Skeletal muscle tissue (tissue), 3 donors: ENCODE measurements at regions not wholly inside any gene's neighbourhood (a gene's known extent, or its start where the extent isn't known, plus 50 kb on each side); places are given as distances from the start of the nearest gene placed in this dataset.

Experiments used
- H3K27ac ChIP-seq: one replicate; pipeline ENCODE4 v1.7.0; 2013; ENCODE audit warnings: mild to moderate bottlenecking, low read depth, low read length, inconsistent platforms
- H3K27me3 ChIP-seq, 3 donors: one replicate each; pipeline ENCODE4 v1.7.0; 2013; ENCODE audit warnings: low read length in 3 of 3; ENCODE audit not compliant: control insufficient read depth in 3 of 3, insufficient read depth in 3 of 3
- H3K36me3 ChIP-seq, 3 donors: one replicate each; pipeline ENCODE4 v1.7.0; 2013; ENCODE audit warnings: low read length in 3 of 3; ENCODE audit not compliant: control insufficient read depth in 3 of 3, insufficient read depth in 3 of 3
- H3K4me1 ChIP-seq, 3 donors: one replicate each; pipeline ENCODE4 v1.7.0; 2013; ENCODE audit warnings: low read length in 3 of 3, mild to moderate bottlenecking in 3 of 3; ENCODE audit not compliant: control insufficient read depth in 3 of 3, insufficient read depth in 3 of 3
- H3K4me3 ChIP-seq, 3 donors: one replicate each; pipeline ENCODE4 v1.7.0; 2013; ENCODE audit warnings: low read length in 3 of 3
- H3K9ac ChIP-seq, 3 donors: one replicate each; pipeline ENCODE4 v1.7.0; 2013; ENCODE audit warnings: low read length in 3 of 3, mild to moderate bottlenecking in 3 of 3, moderate library complexity in 2 of 3, low read depth in 1 of 3
- H3K9me3 ChIP-seq, 3 donors: one replicate each; pipeline ENCODE4 v1.7.0; 2013; ENCODE audit warnings: low read length in 3 of 3; ENCODE audit not compliant: control insufficient read depth in 3 of 3
- donor health status: Osteomylitis.

GRCh38 chr18:2083691-2084090 is 487.6 kb downstream of the METTL4 start:
- Histone ChIP-seq H3K27me3 (no peaks in the 10 kb centered on the region), H3K9ac (no peak overlapping the region), H3K4me1 (no peaks in the 10 kb centered on the region), H3K27ac (no peak overlapping the region), H3K36me3 (no peaks in the 10 kb centered on the region), H3K9me3 (no peaks in the 10 kb centered on the region), H3K4me3 (no peak overlapping the region)

- H3K9ac ChIP-seq, result no peak overlapping the region
- H3K27ac ChIP-seq, result no peak overlapping the region
- H3K4me3 ChIP-seq, result no peak overlapping the region
These were observed 484.9 kb downstream of the METTL4 start for GRCh38 chr18:2086439-2086838.

GRCh38 chr18:2087877-2088673 is 483.2 kb downstream of the METTL4 start:
- no peak overlapping the region for H3K27ac ChIP-seq
- no peaks in the 10 kb centered on the region for H3K36me3 ChIP-seq
- H3K4me3 ChIP-seq, result no peak overlapping the region
- H3K27me3 ChIP-seq, result no peaks in the 10 kb centered on the region
- no peaks in the 10 kb centered on the region for H3K9me3 ChIP-seq
- H3K9ac ChIP-seq, result no peak overlapping the region
- H3K4me1 ChIP-seq, result no peaks in the 10 kb centered on the region

More at GRCh38 chr18:2086439-2086838, 484.9 kb downstream of the METTL4 start:
- H3K36me3 ChIP-seq, result no peaks in the 10 kb centered on the region
- H3K27me3 ChIP-seq, result no peaks in the 10 kb centered on the region
- H3K9me3 ChIP-seq, result no peaks in the 10 kb centered on the region
- no peaks in the 10 kb centered on the region for H3K4me1 ChIP-seq

- H3K27me3 ChIP-seq, result no peaks in the 10 kb centered on the region
These were observed 481.9 kb downstream of the METTL4 start for GRCh38 chr18:2089396-2089795.

GRCh38 chr18:2091937-2092336 is 479.4 kb downstream of the METTL4 start:
- Histone ChIP-seq H3K4me3 (no peak overlapping the region), H3K27me3 (no peaks in the 10 kb centered on the region), H3K9ac (no peak overlapping the region), H3K27ac (no peak overlapping the region), H3K4me1 (no peaks in the 10 kb centered on the region), H3K9me3 (no peaks in the 10 kb centered on the region), H3K36me3 (no peaks in the 10 kb centered on the region)

More at GRCh38 chr18:2089396-2089795, 481.9 kb downstream of the METTL4 start:
- H3K9ac ChIP-seq, result no peak overlapping the region
- H3K4me1 ChIP-seq, result no peaks in the 10 kb centered on the region
- no peak overlapping the region for H3K27ac ChIP-seq
- H3K36me3 ChIP-seq, result no peaks in the 10 kb centered on the region
- no peak overlapping the region for H3K4me3 ChIP-seq
- H3K9me3 ChIP-seq, result no peaks in the 10 kb centered on the region

GRCh38 chr18:2096551-2096950 is 474.8 kb downstream of the METTL4 start:
- H3K9ac ChIP-seq, result no peak overlapping the region
- no peaks in the 10 kb centered on the region for H3K4me1 ChIP-seq
- no peaks in the 10 kb centered on the region for H3K27me3 ChIP-seq
- no peaks in the 10 kb centered on the region for H3K36me3 ChIP-seq
- H3K27ac ChIP-seq, result no peak overlapping the region
- H3K4me3 ChIP-seq, result no peak overlapping the region
- no peaks in the 10 kb centered on the region for H3K9me3 ChIP-seq

- H3K36me3 ChIP-seq, result no peaks in the 10 kb centered on the region
- H3K9me3 ChIP-seq, result no peaks in the 10 kb centered on the region
- no peaks in the 10 kb centered on the region for H3K4me1 ChIP-seq
- no peak overlapping the region for H3K27ac ChIP-seq
- no peak overlapping the region for H3K4me3 ChIP-seq
- no peaks in the 10 kb centered on the region for H3K27me3 ChIP-seq
- no peak overlapping the region for H3K9ac ChIP-seq
These were observed 470.6 kb downstream of the METTL4 start for GRCh38 chr18:2100694-2101213.

- H3K27me3 ChIP-seq, result no peaks in the 10 kb centered on the region
- H3K9me3 ChIP-seq, result no peaks in the 10 kb centered on the region
- no peaks in the 10 kb centered on the region for H3K4me1 ChIP-seq
- no peak overlapping the region for H3K9ac ChIP-seq
- no peaks in the 10 kb centered on the region for H3K36me3 ChIP-seq
- H3K27ac ChIP-seq, result no peak overlapping the region
- no peak overlapping the region for H3K4me3 ChIP-seq
These were observed 469.3 kb downstream of the METTL4 start for GRCh38 chr18:2102022-2102421.

GRCh38 chr18:2103299-2103698 is 468.0 kb downstream of the METTL4 start:
- H3K36me3 ChIP-seq, result no peaks in the 10 kb centered on the region
- H3K4me3 ChIP-seq, result no peak overlapping the region
- H3K4me1 ChIP-seq, result no peaks in the 10 kb centered on the region
- H3K9me3 ChIP-seq, result no peaks in the 10 kb centered on the region
- H3K27ac ChIP-seq, result no peak overlapping the region
- H3K27me3 ChIP-seq, result no peaks in the 10 kb centered on the region
- H3K9ac ChIP-seq, result no peak overlapping the region

- Histone ChIP-seq H3K4me3 (no peak overlapping the region), H3K36me3 (no peaks in the 10 kb centered on the region), H3K9me3 (no peaks in the 10 kb centered on the region), H3K27me3 (no peaks in the 10 kb centered on the region), H3K4me1 (no peaks in the 10 kb centered on the region), H3K9ac (no peak overlapping the region), H3K27ac (no peak overlapping the region)
These were observed 466.5 kb downstream of the METTL4 start for GRCh38 chr18:2104620-2105462.
